Endodermal cell (in vitro differentiated cells): ENCODE measurements at regions not wholly inside any gene's neighbourhood (a gene's known extent, or its start where the extent isn't known, plus 50 kb on each side); places are given as distances from the start of the nearest gene placed in this dataset.

Experiments
- DNase-seq: peaks from one replicate; pipeline ENCODE4 v3.0.0-alpha.2; 2017
- H3K27ac ChIP-seq: 2 replicates; pipeline ENCODE4 v1.5.1; 2013; ENCODE audit warnings: mild to moderate bottlenecking, low read depth, low read length, moderate library complexity
- H3K27me3 ChIP-seq: 2 replicates; pipeline ENCODE4 v1.6.1; 2013; ENCODE audit warnings: mild to moderate bottlenecking, low read length, moderate library complexity; ENCODE audit not compliant: insufficient read depth, control insufficient read depth, poor library complexity, severe bottlenecking
- H3K36me3 ChIP-seq: 2 replicates; pipeline ENCODE4 v1.7.0; 2013; ENCODE audit warnings: mild to moderate bottlenecking, low read length, moderate library complexity; ENCODE audit not compliant: control insufficient read depth, insufficient read depth
- H3K4me1 ChIP-seq: one replicate; pipeline ENCODE4 v1.7.0; 2013; ENCODE audit warnings: low read length; ENCODE audit not compliant: control insufficient read depth, insufficient read depth
- H3K4me3 ChIP-seq: 2 replicates; pipeline ENCODE4 v1.5.1; 2013; ENCODE audit warnings: mild to moderate bottlenecking, low read length, moderate library complexity
- H3K9ac ChIP-seq: 2 replicates; pipeline ENCODE4 v1.6.1; 2013; ENCODE audit warnings: mild to moderate bottlenecking, low read length, moderate library complexity; ENCODE audit not compliant: poor library complexity, severe bottlenecking; ENCODE audit errors: extremely low read depth
- H3K9me3 ChIP-seq: 2 replicates; pipeline ENCODE4 v1.6.1; 2013; ENCODE audit warnings: mild to moderate bottlenecking, low read length, moderate library complexity; ENCODE audit not compliant: control insufficient read depth
- H3K27ac Mint-ChIP-seq: 2 replicates; pipeline ENCODE4 v1.8.0; 2020; ENCODE audit warnings: mixed read lengths
- H3K27me3 Mint-ChIP-seq: 2 replicates; pipeline ENCODE4 v1.8.0; 2021; ENCODE audit warnings: mild to moderate bottlenecking, mixed read lengths; ENCODE audit not compliant: insufficient read depth
- H3K36me3 Mint-ChIP-seq: 2 replicates; pipeline ENCODE4 v1.8.0; 2020; ENCODE audit warnings: low read depth, mixed read lengths
- H3K4me1 Mint-ChIP-seq: 2 replicates; pipeline ENCODE4 v1.8.0; 2020; ENCODE audit warnings: mixed read lengths
- H3K4me3 Mint-ChIP-seq: 2 replicates; pipeline ENCODE4 v1.8.0; 2020; ENCODE audit warnings: mild to moderate bottlenecking, moderate library complexity, mixed read lengths
- H3K9me3 Mint-ChIP-seq: 2 replicates; pipeline ENCODE4 v1.8.0; 2020; ENCODE audit warnings: mild to moderate bottlenecking, mixed read lengths
- WGBS, 2 experiments: methylation state at CpG; one replicate each; pipeline versions ENCODE4 v1.1.5 to v1.1.7; 2013; ENCODE audit warnings: missing lambda C conversion rate in 2 of 2, mixed read lengths in 1 of 2; ENCODE audit not compliant: insufficient coverage in 1 of 2, insufficient read length in 1 of 2; 5-methylcytosine and 5-hydroxymethylcytosine counted together
- TF ChIP-seq, protein P1 (sequence below): fragments of 200-600 bp; sonication (generic); conservative IDR thresholded peaks from 2 replicates; pipeline ENCODE4 v1.5.0; 2021; ENCODE audit warnings: antibody characterized with exemption, mild to moderate bottlenecking

DNA sequence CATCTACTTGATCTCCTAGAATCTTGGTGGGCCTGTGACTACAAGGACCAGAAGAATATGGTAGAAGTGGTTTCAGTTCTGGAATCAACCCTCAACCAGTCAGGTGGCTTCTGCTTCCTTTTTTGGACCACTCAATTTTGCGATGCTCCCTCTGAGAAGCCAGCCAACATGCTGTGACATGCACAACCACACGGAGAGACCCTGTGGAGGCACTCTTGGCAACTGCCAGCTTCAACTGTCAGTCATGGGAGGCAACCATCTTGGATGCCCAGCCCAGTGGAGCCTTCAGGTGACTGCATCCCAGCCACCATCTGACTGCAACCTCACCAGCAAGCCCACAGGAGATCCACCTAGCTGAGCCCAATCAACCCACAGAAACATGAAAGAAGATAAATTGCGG lies 137.3 kb downstream of the FAM114A2 start:
- no peak overlapping the region for H3K27ac ChIP-seq
- Mint-ChIP-seq H3K36me3 (no peaks in the 10 kb centered on the region), H3K9me3 (no peaks in the 10 kb centered on the region), H3K27ac (no peak overlapping the region), H3K27me3 (no peaks in the 10 kb centered on the region), H3K4me1 (no peaks in the 10 kb centered on the region), H3K4me3 (no peak overlapping the region)
- TF ChIP-seq, protein P1, sequence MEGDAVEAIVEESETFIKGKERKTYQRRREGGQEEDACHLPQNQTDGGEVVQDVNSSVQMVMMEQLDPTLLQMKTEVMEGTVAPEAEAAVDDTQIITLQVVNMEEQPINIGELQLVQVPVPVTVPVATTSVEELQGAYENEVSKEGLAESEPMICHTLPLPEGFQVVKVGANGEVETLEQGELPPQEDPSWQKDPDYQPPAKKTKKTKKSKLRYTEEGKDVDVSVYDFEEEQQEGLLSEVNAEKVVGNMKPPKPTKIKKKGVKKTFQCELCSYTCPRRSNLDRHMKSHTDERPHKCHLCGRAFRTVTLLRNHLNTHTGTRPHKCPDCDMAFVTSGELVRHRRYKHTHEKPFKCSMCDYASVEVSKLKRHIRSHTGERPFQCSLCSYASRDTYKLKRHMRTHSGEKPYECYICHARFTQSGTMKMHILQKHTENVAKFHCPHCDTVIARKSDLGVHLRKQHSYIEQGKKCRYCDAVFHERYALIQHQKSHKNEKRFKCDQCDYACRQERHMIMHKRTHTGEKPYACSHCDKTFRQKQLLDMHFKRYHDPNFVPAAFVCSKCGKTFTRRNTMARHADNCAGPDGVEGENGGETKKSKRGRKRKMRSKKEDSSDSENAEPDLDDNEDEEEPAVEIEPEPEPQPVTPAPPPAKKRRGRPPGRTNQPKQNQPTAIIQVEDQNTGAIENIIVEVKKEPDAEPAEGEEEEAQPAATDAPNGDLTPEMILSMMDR, result no peak
- WGBS, 2 experiments, result 69 to 83% methylated on average over 2 to 3 of the region's 3 CpGs
- no peaks in the 10 kb centered on the region for H3K27me3 ChIP-seq
- no peak overlapping the region for H3K4me3 ChIP-seq
- no peaks in the 10 kb centered on the region for H3K4me1 ChIP-seq
- H3K9me3 ChIP-seq, result no peaks in the 10 kb centered on the region
- H3K36me3 ChIP-seq, result no peaks in the 10 kb centered on the region
- no peak overlapping the region for H3K9ac ChIP-seq
- DNase-seq, result no peak

DNA sequence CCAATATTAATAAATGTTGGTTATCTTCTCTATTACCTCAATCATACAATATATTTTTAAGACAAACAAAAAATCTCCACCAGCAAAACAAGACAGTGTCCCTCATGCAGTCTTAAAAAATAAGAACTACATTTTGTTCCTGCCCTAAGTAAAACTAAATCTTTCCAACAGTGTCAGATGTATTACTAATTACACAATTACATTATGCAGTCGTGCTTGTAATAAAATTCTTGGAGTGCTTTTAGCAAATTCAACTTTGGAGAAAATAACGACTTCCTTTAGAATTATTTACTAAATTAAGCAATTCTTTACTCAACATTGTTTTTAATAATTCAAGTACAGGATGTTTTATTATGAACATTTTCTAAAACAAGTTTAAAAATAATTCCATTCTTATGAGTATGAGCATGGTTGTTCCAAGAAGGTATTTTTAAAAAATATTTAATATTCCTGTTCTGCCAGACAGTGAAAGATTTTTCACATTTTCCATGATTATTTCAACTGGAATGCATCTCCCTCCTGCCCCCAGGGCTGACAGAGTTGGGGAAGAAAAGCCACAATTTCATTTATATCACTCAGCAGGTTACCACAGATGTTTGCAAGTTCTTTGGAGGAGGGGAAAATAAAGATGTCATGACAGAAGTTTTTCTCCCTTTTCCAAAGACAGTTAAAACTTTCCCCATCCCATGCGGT lies 137.9 kb downstream of the FAM114A2 start:
- Histone ChIP-seq H3K27me3 (no peaks in the 10 kb centered on the region), H3K4me3 (no peak overlapping the region), H3K27ac (no peak overlapping the region), H3K9me3 (no peaks in the 10 kb centered on the region), H3K9ac (no peak overlapping the region), H3K4me1 (peaks cover 1% of the 10 kb centered on the region), H3K36me3 (no peaks in the 10 kb centered on the region)
- no peak overlapping the region for H3K27ac Mint-ChIP-seq
- H3K4me1 Mint-ChIP-seq, result peaks cover under 1% of the 10 kb centered on the region
- no peaks in the 10 kb centered on the region for H3K27me3 Mint-ChIP-seq
- no peaks in the 10 kb centered on the region for H3K36me3 Mint-ChIP-seq
- DNase-seq, result no peak
- H3K9me3 Mint-ChIP-seq, result no peaks in the 10 kb centered on the region
- H3K4me3 Mint-ChIP-seq, result no peak overlapping the region
- TF ChIP-seq, protein P1, result no peak
- WGBS, 2 experiments, result 95% methylated on average over 2 of the region's 3 CpGs; no CpG with 5 or more reads in 1 of the 2 experiments

DNA sequence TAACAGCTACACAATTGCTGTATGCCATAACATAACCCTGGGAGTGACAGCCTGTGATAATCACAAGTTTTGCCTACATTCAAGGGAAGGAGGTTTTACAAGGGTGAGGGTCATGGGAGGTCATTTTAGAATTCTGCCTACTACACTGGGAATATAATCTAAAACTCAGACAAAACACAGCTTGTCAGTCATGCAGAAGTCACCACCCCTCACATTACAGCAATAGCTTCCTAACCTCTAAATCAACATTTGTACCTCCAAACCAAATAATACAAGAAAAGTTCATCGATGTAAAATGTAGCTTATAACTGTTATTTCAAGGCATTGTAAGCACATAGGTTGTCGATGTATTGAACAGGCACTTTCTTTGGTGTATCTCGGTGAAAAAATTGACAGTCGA lies 139.0 kb downstream of the FAM114A2 start:
- TF ChIP-seq, protein P1, result no peak
- H3K4me3 ChIP-seq, result no peak overlapping the region
- H3K36me3 ChIP-seq, result no peaks in the 10 kb centered on the region
- no peak overlapping the region for H3K27ac ChIP-seq
- Mint-ChIP-seq H3K4me1 (peaks cover 11% of the 10 kb centered on the region), H3K9me3 (no peaks in the 10 kb centered on the region), H3K36me3 (no peaks in the 10 kb centered on the region), H3K27me3 (no peaks in the 10 kb centered on the region), H3K4me3 (no peak overlapping the region), H3K27ac (no peak overlapping the region)
- no peak for DNase-seq
- peaks cover 3% of the 10 kb centered on the region for H3K4me1 ChIP-seq
- WGBS, 2 experiments, result 68 to 80% methylated on average over 1 to 4 of the region's 4 CpGs
- H3K27me3 ChIP-seq, result no peaks in the 10 kb centered on the region
- no peaks in the 10 kb centered on the region for H3K9me3 ChIP-seq
- H3K9ac ChIP-seq, result no peak overlapping the region
